NCI-H2029 treated with DMSO at 0.1 percent for 48 hours (cell line): ENCODE measurements at regions not wholly inside any gene's neighbourhood (a gene's known extent, or its start where the extent isn't known, plus 50 kb on each side); places are given as distances from the start of the nearest gene placed in this dataset.
"Not testable (repeated sequence)": the region's sequence is repeated elsewhere in the genome, so short reads cannot be mapped to it uniquely, and the experiment has no call there.

ENCODE experiments used
- DNase-seq: peaks from one replicate; lab custom pipeline; 2025; lab: John Stamatoyannopoulos, UW

DNA sequence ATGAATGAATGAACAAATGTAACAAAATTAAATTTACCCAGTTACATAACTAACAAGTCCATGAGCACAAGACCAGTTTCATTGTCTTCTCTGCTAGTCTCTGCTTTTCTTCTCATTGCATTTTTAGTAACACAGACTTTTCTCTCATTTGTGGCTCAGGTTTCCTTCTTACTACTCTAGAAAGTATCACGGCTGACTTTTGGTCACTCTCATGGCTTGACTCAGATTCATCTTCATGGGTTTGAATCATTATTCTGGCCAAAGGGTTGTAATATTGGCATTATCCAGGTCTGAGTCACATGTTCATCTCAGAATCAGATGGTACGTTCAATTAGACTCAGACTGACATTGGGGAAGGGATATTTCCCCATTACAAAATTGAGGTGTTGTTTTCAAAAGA lies 121.5 kb upstream of the SATB1 start:
- DNase-seq: no peak

DNA sequence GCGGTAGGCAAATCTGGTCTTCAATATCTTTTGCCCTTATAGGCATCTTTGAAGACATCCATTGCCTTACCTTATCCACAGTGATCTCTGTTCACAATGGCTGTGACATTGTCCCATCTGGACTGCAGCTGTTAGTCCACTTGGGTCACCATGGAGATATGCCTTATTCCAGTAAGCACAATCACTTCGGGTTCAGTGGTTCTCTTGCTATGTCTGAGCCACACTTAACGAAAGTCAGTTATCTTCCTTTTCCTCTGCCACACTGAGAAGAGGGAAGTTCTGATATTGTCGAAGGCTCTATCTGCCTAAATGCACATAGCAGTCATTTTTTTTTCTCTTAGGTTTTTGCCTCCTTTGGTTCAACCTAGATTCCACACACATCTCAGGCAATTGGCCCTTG lies 119.0 kb upstream of the SATB1 start:
- no peak for DNase-seq

DNA sequence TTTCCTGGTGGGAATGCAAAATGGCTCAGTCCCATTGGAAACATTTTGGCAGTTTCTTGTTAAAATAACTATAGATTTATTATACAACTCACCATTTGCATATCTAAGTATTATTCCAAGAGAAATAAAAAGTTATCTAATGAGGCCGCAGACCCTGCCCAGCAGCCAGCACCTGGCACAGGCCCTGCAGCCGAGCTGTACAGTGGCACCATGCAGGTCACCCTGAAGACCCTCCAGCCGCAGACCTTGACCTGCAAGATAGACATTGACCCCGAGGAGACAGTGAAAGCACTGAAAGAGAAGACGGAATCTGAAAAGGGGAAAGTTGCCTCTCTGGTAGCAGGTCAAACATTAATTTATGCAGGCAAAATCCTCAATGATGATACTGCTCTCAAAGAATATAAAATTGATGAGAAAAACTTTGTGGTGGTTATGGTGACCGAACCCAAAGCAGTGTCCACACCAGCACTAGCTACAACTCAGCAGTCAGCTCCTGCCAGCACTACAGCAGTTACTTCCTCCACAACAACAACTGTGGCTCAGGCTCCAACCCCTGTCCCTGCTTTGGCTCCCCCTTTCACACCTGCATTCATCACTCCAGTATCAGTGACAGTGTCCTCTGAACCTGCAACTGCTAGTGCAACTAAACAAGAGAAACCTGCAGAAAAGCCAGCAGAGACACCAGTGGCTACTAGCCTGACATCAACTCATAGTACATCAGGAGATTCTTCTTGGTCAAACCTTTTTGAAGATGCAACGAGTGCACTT lies 113.5 kb upstream of the SATB1 start:
- DNase-seq: no peak

DNA sequence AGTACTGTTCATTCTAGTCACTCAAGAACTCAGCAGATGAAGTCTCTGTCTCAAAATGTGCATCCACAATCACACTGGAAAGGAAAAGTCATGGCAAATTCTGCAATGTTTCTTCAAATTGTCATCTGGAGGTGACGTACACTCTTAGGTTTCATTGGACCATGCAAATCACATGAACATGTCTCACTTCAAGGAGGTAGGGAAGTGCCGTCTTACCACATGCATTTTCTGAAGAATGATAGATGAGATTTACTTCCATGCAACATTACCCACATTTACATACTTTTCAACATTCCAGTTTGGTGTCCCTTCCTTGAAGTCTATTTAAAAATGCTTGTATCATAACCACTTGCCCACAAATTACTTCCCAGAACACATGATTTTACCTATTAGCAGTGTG lies 107.9 kb upstream of the SATB1 start:
- no peak for DNase-seq

DNA sequence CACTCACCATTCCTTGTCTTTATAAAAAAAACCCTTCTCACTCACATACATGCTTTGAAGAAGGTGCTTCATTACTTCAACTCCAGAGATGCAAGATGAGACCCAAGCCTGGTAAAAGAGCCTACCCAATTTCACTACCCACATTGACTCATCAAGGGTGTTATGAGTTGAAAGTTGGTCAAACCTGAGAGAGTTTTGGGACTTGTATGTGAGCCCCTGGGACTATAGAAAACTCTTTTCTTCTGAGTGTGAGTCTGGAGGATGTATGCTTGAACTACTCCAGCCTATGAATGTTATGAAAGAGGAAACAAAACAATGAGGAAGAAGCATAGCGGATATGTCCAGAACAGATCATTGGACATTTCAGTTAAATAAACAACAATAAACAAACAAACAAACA lies 106.5 kb upstream of the SATB1 start:
- DNase-seq: no peak

DNA sequence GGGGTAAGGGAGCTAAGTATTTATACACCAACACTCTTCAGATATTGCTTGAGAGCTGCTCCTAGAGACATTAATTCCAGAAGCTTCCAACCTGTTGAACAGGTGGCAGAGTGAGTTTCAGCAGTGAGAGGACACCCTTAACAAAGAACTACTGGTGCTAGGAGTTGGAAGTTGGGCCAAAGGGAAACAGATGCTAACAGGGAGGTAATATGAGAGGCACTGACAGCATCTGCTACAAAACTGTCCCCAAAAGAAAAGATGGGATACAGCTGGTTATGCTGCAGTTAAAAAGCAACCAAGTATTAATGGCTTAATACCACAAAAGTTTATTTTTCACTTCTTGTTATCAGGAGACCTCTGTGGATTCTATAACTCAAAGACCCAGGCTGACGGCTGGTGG lies 104.5 kb upstream of the SATB1 start:
- no peak for DNase-seq

DNA sequence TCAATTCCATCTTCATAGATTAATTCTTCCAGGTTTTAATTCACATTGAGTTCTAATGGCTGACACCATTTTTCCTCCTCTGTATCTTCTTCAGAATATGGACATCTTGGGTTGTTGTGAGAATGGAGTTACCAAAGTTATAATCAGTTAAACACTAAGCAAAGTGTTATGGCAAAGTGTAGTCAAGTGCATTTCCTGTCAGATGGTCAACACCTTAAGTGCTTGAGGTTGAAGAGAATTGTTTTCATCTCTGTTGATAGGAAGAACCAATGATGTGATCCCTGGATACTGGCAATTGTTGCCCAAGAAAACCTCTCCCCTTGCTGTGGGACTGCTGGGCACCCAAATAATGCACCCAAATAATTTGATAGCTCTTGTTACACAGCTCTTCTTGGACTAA lies 102.6 kb upstream of the SATB1 start:
- no peak for DNase-seq

DNA sequence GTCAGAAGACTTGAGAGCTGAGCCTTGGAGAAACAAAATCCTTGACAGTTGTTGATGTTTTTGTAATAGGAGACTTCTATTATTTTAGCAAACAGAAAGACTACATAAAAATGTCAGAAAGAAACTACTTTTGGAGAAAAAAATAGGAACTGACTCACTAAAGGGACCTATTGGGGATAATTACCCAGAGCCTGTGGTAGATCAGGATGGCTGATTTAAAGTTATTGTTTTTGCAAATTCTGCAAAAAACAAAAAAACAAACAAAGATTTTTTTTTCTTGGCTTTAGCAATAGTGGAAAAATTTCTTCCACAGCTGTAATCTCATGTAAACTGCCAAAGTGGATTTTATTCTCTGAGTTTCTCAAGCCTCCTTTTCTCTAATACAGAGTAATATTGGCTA lies 101.5 kb upstream of the SATB1 start:
- DNase-seq: no peak

DNA sequence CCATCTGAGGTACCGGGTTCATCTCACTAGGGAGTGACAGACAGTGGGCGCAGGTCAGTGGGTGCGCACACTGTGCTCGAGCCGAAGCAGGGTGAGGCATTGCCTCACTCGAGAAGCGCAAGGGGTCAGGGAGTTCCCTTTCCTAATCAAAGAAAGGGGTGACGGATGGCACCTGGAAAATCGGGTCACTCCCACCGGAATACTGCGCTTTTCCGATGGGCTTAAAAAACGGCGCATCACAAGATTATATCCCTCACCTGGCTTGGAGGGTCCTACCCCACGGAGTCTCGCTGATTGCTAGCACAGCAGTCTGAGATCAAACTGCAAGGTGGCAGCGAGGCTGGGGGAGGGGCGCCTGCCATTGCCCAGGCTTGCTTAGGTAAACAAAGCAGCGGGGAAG lies 91.0 kb upstream of the SATB1 start:
- not testable (repeated sequence) for DNase-seq

DNA sequence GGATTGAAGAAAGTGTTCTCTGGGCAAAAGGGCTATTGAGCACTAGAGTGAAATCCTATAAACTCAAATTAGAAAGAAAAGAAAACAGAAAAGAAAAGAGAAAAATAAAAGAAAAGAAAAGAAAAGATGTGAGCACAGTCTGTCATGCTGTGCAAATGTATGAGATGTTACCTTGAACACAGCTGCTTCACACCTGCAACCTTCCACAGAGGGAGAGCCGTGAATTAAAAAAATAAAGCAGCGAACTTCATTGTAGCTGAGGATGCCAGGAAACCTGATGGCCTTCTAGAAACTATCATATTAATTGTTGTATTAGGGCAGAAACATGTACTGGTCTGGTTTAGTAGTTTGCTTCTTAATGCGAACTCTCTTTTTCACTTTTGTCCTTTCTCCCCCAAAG lies 88.0 kb upstream of the SATB1 start:
- DNase-seq: no peak

DNA sequence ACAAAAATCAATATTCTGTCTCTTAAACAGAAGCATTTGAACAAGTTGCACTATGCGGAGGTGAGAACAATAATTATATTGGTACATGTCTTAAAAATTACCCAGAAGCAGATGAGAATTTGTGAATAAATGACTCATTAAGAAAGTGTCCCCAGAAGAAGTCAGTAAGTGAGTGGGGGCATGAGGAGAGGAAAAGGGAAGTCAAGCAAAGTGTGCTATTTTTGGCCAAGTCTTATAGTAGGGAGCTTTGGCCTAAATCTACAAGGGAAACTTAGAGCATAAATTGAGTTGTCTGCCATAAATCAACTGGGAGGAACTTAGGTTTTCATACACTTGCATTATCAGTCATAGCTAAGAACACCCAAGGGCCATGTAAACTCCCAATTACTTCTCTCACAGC lies 86.9 kb upstream of the SATB1 start:
- no peak for DNase-seq

DNA sequence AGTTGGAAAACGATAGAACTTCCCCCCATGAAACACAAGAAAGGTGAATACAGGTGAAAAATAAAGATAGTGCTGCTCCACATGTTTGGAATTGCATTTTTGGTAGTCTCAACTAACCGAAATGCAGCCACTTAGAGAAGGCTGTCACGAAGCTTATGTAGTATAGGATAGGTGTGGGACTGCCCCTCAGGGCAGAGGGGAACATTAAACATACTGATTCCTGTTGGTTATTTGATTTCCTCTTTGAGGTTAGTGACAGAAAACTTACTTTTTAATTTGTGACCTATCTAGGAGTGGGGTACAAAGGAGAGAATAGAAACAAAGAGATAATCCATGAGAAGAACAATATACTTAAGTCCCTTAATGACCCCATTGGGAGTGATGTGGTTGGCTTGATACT lies 85.8 kb upstream of the SATB1 start:
- DNase-seq: no peak

DNA sequence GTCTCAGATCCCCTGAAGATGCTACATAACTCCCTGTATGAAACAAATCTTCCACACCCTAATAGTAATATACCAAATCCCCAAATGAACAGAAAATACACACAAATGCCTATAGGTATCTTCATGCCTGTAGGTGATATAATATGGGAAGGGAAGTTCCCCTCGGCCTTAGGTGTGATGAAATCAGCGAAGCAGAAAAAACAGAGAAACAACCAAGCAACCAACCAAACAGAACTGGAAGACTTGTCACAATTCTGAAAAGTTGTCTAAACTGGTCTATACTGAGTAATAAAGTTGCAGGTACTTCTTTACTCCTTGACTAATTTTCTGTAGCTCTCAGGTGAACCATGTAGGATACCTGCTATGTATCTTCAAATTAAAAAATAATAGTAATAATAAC lies 82.2 kb upstream of the SATB1 start:
- no peak for DNase-seq

DNA sequence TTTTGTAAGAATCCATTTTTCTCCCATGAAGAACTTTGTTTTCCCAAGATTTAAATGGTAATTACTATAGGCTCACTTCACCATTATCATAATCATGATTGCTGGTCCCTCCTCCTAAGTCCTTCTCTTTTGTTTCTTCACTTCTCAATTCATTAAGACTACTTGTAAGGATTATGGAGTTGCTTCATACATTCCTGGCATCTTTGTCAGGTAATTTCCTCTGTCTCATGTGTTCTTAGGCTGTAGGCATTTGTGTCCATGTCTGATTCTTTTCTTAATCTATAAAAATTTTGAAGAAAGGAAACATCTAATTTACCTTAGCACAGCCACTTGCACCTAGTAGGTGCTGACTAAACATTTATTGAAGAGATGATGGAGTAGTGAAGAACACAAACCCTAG lies 79.9 kb upstream of the SATB1 start:
- no peak for DNase-seq

DNA sequence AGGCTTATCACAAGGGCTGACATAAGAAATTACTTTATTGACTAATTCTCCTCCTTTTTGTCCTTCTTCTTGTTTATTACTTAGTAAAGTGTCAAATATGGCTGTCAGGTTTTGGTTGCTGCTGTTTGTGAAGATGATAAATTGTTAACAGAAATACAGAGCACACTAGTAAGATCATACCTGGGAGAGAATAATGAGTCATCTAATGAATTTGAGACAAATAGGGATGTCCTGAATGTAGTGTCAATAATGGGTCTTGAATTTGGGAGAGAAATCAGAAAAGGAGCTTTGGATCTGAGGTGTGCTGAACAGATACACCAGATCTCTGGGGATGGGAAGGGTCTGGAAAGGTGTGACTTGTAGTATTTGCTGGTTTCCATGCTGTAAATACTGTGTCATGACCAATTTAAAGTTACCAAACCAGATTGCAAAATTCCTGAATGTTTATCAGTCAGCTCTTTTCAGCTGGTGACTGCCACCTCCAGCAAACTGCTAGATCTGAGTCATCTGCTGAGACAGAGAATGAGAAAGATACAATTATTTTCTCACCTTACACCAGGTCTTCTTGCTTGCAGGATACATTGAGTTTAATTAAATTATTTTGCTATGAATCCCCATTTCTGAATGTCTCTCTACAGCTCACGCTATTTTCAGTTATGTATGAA lies 76.7 kb upstream of the SATB1 start:
- DNase-seq: no peak

DNA sequence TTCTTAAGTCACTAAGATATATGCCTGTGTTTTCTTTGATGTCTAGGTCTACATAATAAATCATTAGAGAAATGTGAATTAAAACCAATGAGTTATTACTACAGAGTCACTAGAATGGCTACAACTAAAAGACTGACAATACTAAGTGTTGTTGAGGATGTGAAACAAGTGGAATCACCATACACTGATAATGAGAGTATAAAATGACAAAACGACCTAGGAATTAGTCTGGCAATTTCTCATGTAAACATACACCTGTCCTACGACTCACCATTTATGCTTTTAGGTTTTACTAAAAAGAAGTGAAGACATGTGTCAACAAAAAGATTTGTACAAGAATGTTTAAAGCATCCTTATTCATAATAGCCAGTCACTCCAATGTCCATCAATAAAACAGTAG lies 75.2 kb upstream of the SATB1 start:
- DNase-seq: no peak

DNA sequence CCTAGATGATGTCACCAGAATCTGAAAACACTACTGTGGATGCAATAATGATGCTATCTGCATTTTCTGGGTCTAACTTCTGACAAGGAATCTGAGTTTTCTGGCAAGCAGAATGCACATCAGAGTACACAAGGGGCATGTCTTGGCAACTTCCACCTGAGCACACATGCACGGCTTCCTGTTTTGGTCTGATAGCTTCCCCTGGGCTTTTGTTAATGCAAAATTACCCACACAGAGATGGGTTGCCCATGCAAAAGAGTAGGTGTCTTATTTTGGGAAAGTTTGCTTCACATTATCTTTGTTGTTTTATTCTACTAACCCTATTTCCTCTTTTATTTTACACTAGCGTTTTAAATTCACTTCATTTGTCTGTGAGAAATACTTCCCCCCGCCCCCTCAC lies 74.2 kb upstream of the SATB1 start:
- DNase-seq: no peak

DNA sequence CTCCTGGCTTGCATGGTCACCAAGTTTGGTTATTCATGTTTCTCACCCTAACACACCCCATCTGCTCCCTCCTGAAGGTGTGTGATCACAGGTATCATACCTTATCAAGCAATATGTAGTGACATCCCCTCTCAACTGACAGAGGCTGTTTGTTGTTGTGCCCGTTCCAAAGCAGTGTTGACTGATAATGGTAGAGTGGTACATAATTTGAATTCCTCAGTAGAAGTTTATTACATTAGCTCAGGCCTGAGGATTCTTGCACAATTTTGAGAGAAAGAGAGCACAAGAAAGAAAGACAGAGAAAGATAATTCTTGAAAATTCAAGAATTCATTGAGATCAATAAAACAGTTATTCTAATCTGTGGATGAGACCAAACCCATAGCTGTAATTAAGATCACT lies 69.1 kb upstream of the SATB1 start:
- no peak for DNase-seq

DNA sequence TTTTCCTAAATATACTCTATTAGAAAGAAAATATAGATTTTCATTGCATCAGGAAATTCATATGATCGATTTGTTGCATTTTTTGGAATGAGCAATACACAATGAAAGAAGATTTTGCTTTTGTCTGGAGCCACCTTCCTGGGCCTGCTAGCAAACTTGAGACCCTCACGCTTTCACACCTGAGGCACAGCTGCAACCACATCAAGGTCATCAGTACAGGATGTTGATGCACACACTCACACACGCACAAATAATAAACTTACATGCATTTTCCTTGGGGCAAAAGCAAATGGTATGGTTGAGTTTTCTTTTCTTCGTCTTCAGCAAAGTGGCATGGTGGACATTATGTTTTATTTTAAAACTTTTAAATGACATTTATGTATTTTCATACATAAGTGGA lies 64.8 kb upstream of the SATB1 start:
- no peak for DNase-seq

DNA sequence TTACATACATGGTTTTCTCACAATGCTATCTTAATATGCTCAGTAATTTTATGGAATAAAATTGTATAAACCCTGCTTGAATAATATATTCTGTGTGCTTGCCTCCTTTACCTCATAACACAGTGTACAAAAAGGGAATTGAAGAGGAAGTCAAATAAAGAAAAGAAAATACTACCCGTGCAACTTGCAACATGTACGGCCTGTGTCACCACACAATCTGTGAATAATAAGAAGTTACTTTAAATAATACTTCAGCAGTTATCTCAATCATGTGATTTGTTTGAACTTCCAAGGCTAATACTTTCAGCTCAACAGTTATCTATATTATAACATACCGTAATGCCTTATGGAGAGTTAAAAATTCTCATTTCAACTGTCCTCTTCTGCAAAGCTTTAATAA lies 58.1 kb upstream of the SATB1 start:
- no peak for DNase-seq

DNA sequence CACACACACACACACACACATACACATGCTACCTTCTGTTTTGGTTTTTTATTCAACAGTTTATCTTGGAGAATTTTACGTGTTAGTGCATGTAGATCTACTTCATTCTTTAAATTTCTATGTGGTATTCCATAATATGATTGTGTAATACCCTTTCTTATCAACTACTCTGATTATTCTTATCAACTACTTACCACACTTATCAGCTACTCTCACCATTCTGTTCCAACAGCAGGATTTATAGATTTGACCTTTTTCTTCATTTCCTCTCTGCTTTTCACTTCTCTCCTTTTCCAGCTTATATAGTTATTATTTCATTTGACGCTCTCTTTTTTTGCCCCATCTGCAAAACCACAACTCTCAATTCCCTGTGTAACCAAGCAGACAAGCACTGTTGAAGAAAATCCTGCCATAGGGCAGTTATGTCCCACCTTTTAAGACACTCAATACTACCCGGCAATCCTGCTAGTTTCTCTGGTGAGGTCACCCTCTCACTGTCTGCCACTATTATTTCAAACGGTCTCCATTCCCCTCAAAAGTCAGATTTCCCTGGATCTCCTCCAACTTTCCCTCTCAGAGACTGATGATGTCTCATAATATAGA lies 56.9 kb upstream of the SATB1 start:
- DNase-seq: no peak

DNA sequence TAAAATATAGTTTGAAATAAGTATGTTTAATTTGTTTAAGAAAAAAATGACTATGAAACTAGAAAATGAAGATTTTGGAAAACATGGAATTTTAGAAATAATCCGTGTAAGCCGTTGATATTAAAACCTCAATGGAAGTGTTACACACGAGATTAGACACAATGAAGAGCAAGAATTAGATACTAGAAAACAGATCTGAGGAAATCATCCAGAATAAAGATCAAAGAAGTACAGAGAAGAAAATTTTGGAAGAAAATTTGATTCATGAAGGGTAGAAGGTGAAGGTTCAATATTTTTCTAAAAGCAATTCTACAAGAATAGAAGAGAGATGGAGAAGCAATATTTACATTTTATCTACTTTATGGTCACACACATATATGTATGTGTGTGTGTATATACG lies 52.5 kb upstream of the SATB1 start:
- no peak for DNase-seq
